Cerebellar cortex (tissue), 1 donor: ENCODE measurements at regions not wholly inside any gene's neighbourhood (a gene's known extent, or its start where the extent isn't known, plus 50 kb on each side); places are given as distances from the start of the nearest gene placed in this dataset.
A peak's percentile ranks its signal among the peaks of the same experiment; 100 is the strongest.
"Not testable (repeated sequence)": the region's sequence is repeated elsewhere in the genome, so short reads cannot be mapped to it uniquely, and the experiment has no call there.

ENCODE experiments used
- DNase-seq: peaks from one replicate; pipeline ENCODE4 v3.0.0-alpha.2; 2015; ENCODE audit warnings: low spot score

DNA sequence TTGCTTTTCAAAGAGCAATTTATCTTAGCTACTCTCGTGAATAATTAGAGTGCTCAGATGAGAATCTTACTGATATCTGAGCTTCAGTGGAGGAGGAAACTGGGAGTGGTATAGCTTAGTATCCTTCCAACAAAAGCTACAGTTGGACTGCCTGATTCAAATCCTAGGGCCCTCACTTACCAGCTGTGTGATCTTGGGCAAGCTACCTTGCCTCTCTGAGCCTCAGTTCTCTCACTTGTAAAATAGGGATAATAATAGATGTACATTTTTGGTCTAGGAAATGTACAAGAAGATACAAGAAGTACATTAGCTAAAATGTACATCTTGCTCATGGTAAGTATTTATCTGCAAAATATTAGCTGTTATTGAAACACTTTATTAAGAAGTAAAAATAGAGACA is 502.0 kb downstream of the HAPSTR1 start:
- DNase-seq: no peak

DNA sequence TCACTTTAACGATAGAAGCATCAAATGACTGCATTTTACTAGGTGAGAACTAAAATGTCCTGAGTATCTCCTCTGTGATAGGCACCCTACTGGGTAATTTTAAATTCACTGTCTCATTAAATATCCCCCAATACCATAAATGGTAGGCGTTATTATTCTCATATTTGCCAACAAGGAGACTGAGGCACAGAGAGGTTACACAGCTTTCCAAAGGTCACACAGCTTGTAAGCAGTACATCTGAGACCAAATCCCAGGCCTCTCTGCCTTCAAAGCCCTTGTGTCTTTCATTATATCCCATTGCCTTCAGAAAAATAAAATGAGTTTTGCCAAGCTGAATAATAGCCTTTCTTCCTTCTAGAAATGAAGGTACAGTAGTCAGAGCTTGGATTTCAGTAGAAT is 502.6 kb downstream of the HAPSTR1 start:
- DNase-seq: no peak

DNA sequence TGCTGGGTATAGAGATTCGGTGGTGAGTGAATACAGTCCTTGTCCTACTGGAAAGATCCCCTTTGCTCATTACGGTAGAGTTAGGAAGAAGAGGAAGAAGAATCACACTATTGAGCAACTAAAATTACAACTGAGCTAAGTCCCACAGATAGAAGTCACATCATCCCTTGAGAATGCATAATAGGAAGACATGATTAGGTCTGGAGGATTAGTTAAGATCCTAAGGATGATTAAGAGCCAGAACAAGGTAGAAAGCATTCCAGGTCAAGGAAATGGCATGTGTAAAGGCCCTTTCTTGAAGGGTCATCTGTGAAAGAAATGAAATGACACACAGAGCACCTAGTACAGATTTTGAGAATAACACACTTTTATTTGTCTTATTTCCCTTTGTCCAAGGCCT is 503.5 kb downstream of the HAPSTR1 start:
- no peak for DNase-seq

- DNase-seq: no peak
Measured at GRCh38 chr16:9595393-9595792, 503.9 kb downstream of the HAPSTR1 start.

DNA sequence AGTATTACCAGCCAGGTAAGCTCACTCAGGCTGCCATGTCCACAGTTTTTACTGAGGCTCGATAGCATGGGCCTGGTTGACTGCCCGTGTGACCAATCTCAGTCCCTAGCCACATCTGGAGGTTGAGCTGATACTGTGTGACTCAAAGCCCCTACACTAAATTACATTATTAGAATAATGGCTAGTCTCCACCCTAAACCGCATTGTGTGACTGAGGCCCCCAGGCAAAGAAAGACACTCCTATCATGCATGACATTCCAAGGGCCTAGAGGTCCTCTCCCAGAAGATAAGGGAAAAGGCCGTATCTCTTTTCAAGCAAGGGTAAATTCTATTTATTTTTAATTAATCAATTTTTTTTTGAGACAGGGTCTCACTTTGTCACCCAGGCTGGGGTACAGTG is 505.3 kb downstream of the HAPSTR1 start:
- no peak for DNase-seq

DNA sequence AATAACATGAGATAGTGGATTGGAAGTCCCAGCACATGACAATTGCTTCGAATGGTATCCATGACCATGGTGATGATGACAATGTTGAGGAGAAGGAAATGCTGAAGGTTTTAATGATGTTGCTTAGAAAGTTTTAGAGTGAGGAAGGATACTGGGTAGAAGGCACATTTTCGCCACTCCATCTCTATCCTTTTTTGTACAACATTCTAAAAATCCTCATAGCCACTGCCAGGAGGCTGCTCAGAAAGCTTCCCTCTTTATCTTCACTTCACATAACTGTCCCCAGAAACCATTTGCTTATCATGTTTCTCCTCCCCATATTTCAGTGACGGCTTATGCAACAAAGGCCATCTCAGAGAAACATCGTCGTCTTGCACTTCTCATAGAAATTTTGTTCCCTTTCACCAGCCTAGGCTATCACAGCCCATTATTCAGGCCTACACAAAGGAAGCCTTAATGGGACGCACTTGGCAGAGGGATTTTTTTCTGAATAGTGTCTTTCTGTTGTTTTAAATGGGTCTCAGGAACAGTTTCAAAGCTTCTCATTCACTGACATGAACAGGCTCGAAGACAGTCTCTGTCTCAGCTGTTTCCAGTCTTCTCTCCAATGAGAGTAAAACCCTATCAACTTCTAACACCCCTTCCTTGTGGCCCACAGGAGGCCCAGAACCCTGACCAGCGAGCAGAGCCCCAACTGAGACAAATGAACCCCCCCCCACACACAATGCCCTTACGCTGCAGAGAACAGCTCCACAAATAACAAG is 506.7 kb downstream of the HAPSTR1 start:
- DNase-seq: peak; percentile 1

GRCh38 chr16:9598731-9599083 is 507.3 kb downstream of the HAPSTR1 start:
- DNase-seq: no peak

DNA sequence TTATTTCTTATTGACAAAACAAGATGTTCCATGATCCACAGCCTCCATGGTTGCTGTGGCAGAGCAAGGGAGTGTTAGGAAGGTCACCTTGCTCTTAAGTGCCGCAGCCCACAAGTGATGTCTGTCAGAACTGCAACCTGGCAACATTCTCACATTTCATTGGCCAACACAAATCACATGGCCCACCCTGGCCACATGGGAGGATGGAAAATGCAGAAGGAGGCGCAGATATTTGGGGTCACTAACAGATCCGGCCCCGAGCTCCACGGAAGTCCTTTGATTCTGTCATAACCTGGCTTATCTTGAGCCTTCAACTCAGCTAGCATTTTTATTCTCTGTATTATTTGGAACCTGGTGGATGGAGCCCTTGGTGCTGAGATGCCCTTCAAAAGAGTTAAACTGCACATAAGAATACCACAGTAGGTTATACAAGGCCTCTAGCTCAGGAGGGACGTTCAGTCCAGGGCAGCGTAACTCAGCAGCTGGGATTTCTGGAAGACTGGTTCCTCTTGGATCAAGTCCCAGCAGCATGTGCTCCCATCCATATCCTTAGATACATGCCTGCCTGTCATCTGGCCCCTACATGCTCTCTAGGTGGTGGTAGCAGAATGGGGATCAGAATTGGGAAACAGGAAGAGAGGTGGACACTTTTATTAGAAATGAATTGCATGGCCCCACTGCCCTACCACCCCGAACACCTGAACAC is 508.1 kb downstream of the HAPSTR1 start:
- no peak for DNase-seq

DNA sequence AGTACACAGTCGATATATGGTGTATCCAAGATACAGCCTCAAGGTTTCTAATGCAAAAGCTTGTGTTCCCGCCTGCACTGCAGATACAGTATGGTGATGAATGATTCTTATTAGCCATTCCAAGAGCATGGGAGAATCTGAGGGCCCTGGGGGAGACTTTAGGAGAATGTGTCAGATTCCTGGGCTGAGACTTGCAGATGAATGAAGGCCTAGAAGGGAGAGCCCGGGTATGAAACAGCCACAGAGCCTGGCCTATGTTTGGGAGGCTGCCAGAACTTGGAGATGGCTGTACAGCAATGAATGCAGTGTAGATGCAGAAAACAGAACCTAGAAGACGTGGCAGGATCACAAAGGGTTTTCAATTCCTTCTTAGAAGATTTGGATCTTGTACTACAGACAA is 510.7 kb downstream of the HAPSTR1 start:
- no peak for DNase-seq

- DNase-seq: no peak
Measured at GRCh38 chr16:9603316-9603715, 511.9 kb downstream of the HAPSTR1 start.

DNA sequence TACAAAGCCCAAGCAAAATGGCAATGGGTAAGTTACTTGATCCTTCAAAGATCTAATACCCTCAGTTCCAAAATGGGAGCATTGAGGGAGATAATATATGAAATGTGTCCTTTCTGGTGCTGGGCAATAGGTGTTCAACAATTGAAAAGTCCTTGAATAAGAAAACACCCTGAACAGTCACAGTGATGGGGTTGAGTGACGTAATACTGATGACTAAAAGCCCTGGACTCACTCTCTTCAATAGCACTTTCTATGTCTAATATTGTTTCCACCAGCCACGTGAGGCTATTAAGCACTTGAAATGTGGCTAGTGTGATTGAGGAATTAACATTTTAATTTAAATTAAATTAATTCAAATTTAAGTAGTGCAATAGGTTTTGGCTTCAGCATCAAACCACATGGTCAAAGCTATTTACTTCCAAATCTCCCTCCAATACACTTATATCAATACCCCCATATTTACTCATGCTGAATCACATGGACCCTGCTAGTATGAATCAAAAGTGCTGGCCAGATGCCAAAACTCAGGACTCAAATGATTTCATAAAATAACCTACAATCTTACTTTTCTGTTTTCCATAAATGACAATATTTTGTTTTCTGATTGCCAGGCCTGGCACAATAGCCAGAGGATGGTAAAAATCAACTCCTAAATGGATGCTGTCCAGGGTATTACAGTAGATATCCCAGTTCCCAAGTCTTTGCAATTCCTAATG is 516.2 kb downstream of the HAPSTR1 start:
- DNase-seq: no peak

DNA sequence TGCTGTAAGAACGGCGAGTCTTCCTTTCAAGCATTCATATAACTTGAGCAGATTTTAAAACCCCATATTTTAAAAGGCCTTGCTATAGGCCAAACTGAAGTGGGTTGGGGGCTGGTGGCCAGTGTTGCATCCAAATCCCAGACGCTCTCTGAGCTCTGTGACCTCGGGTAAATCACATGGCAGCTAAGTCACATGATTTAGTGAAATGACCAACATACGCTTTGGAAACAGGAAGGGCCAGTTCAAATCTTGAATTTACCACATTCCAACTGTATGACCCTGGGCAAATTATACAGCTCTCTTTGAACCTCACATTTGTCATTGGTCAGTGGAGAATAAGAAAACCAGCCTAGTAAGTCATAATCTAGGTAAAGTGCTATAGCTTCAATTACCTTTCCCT is 519.3 kb downstream of the HAPSTR1 start:
- no peak for DNase-seq

- no peak for DNase-seq
Measured at GRCh38 chr16:9612267-9612666, 520.8 kb downstream of the HAPSTR1 start.

DNA sequence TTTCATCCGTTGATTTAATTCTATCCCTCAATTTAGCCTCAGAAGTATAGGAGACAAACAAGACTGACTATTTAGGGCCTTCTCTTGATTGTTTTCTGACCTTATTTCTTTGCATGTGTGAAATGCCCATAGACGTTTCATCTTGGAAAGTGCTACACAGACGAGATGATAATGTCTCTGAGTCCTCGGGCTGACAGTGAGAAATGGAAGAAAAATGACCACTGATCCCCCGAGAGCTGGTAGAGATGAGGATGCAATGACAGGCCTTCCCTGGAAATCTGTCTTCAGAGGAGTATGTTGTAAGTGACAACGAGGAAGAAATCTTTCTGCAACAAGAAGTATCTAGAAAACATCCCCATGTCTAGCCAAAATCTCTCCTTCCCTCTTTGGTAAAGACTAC is 522.9 kb downstream of the HAPSTR1 start:
- DNase-seq: no peak

DNA sequence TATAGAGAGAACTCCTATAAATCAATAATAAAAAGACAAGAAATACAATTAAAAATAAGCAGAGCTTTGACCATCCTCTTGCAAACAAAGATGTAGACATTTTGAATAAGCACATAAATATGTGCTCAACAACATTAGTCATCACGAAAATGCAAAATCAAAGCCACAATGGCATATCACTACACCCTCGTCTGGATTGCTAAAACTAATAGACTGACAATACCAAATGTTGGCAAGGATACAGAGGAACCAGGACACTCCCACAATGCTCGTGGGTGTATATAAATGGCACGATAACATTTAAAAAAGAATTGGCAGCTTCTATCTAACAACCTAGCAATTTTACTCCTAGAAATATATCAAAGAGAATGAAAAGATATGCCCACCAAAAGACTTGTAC is 530.8 kb downstream of the HAPSTR1 start:
- no peak for DNase-seq

DNA sequence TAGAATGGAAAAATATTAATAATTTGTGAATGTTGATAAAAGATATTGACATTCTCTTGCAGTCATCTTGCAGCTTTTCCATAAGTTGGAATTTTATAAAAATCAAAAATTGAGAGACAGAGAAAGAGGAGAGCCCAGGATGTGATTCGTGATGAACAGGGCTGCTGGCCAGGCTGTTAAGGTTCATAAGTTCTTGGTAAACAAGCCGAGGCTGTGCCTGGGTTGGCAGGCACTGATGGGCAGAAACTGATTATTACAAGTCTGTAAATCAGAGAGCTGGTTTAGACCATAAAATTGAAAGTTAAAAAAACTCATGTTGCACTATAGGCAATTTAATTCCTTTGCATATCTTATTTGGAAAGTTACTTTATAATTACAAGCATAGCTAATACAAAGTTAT is 533.7 kb downstream of the HAPSTR1 start:
- no peak for DNase-seq

- DNase-seq: no peak
Measured at GRCh38 chr16:9627427-9627826, 536.0 kb downstream of the HAPSTR1 start.

DNA sequence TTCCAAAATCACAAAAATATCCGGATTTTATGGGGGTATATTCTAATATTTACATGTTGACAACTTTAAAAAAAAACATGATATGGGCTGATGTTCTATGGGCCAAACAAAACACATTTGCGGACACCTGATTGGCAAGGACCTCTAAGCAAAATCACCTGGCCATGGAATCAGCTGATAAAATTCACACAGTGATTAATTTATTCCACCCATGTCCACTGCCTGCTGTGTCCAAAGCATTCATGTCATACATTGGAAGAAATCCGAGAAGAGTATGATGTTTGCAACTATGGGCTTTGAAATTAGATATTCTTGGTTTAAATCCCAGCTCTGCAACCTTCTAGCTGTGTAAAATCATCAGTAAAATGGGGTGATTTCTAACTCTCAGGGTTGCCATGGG is 538.7 kb downstream of the HAPSTR1 start:
- DNase-seq: no peak

DNA sequence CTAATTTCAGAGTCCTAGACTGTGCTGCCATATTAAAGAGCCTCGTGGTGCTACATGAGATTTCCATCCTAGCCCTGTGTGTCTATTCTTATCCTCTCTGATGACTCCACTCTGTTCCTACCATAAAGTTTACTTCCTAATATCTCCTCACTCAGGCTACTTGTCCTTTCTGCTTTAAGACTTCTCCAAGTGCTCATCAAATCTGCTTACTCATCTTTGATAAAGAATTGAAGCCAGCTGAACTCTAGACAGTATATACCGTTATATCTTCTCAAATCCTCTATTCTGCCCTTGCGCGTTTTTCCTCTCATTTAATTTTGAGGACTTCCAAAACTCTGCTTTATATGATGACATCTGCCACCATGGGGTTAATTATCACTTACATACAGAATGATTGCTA is 539.5 kb downstream of the HAPSTR1 start:
- no peak for DNase-seq

- DNase-seq: no peak
Measured at GRCh38 chr16:9633844-9634243, 542.4 kb downstream of the HAPSTR1 start.

DNA sequence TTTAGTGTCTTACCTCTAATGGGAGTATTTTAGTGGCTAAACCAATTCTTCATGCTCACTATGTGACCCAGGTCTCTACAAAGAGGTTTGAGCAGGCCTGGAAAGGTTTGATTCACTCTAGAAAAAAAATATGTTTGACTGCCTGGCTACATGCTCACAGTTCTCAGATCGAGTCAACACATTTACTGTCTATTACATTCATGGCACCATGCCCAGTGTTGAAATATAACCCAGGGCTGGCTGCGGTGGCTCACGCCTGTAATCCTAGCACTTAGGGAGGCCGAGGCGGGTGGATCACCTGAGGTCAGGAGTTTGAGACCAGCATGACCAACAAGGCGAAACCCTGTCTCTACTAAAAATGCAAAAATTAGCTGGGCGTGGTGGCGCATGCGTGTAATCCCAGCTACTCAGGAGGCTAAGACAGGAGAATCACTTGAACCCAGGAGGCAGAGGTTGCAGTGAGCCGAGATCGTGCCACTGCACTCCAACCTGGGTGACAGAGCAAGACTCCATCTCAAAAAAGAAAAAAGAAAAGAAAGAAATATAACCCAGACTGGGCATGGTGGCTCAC is 543.8 kb downstream of the HAPSTR1 start:
- not testable (repeated sequence) for DNase-seq

- DNase-seq: no peak
Measured at GRCh38 chr16:9644258-9644657, 538.0 kb downstream of the GRIN2A start.

DNA sequence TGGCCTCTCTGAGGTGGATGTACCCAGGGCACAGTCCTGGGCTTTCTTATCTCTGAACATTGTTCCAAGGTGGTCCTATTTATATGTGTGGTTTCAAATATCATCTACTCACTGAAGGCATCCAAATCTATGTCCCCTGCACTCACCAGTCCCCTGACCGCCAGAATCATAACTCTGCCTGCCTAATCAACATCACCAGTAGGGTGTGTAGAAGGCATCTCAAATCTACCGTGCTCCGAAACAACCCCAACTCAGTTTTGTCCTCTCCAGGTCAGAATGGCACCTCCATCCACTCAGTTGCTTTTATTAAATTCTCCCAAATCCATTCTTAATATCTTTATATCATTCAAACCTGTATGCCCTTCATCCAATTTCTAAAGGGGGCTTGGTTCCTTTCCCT is 536.3 kb downstream of the GRIN2A start:
- no peak for DNase-seq
